NCI-H2029 treated with DMSO at 0.1 percent for 48 hours (cell line): ENCODE measurements at regions not wholly inside any gene's neighbourhood (a gene's known extent, or its start where the extent isn't known, plus 50 kb on each side); places are given as distances from the start of the nearest gene placed in this dataset.
A peak's percentile ranks its signal among the peaks of the same experiment; 100 is the strongest.
"Not testable (repeated sequence)": the region's sequence is repeated elsewhere in the genome, so short reads cannot be mapped to it uniquely, and the experiment has no call there.

Experiments used
- DNase-seq: peaks from one replicate; lab custom pipeline; 2025; lab: John Stamatoyannopoulos, UW

DNA sequence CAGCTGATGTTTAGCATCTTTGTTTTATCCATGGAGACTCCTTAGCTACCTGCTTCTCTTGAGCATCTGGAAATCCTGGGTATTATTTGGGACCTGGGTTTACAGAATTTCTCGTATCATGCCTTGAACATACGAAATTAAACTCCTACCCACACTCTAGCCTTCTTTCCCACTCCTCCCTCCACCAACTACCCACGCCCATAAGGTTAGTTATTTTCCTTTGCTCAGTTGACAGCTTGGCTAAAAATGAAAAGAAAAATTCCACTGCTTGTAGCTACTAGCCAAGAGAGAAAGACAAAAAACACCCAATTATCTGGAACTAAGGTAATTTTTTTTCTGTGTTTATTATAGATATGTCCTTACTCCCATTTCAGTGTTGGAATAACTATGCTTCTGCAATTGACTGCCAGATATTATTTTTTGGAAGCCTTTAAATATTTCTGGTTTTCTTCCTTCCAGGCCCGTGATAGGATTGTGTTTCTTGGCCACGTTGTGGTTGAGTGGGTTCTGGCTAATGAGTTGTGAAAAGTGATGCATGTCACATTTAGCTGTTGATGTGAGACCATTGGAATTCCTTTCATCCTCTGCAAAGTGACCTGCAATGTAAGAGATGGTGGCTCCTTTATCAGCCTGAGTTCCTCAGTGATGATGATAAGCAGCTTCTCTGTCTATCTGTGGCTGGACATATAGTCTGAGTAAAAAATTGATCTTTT, 308.1 kb downstream of the LRRC70 start:
- DNase-seq = no peak

- not testable (repeated sequence) for DNase-seq
These were observed 258.7 kb downstream of the LRRC70 start for GRCh38 chr5:62837330-62837729.

DNA sequence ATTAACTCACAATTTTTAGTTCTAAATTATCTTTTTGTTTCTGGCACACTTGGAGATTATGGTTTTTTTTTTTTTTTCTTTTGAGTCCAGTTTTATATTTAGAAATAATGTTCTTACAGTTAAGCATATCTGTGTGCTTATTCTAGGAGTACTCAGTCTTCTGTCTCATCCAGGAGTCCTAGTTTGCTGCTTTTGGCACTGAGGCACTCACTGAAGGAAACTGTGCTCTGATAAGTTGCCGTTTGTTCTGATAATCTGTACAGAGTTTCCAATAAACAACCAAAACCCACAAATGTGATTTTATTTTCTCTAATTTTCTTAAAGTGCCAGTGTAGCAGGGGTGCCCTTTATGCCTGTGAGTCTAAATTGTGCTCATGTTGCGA, 251.0 kb downstream of the LRRC70 start:
- DNase-seq = no peak

DNA sequence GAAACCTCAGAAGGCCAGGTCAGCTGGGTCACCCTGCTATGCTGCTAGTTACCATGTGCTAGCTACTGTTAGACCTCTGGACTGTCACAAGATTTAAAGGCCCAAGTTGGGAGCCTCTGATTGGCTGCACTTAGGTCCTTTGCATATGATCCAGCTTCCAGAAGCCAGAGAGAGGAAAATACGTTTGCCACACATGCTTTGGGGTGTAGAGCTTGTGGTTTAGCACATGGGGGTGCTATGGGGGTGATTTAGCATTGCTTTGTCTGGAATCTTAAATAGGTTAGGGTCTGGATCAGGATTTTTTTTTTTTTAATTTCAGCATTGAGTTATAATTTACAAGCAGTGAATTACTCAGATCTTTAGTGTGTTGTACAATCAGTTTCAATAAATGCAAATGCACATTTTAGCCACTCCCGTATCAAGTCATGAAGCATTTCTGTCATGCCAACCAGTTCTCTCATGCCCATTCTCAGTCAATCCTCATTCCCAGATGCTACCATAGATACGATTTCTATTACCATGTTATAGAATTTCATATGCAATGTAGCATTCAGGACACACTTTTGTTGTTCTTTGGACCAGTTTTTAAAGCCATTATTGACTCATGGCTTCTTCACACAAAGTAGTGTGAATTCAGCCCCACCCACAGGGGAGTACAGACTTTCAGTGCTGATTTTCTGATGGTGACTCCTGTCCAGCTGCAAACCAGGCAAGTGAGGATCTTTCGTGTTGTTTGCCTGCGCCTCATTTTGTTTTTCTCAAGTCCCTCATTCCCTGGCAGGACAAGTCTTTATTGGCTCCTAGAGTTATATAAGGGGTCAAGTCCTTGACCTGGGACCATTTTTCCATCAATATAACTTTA, 250.4 kb downstream of the LRRC70 start:
- no peak for DNase-seq

- no peak for DNase-seq
These were observed 247.1 kb downstream of the LRRC70 start for GRCh38 chr5:62825623-62826220.

DNA sequence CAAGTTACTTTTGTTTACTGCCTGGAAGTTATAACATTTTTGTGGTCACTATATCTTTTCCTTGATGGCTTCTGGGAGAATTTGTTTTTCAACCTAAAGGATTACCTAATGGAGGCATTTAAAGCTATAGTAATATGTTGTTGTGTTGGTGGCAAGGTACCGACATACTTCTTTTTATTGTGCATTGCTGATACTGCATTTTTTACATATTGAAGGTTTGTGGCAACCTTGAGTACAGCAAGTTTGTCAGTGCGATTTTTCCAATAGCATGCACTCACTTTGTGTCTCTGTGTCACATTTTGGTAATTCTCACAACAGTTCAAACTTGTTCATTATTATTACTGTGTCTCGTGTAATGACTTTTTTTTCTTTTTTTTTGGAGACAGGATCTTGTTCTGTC, 246.3 kb downstream of the LRRC70 start:
- no peak for DNase-seq

- DNase-seq = not testable (repeated sequence)
These were observed 238.4 kb downstream of the LRRC70 start for GRCh38 chr5:62817043-62817442.

DNA sequence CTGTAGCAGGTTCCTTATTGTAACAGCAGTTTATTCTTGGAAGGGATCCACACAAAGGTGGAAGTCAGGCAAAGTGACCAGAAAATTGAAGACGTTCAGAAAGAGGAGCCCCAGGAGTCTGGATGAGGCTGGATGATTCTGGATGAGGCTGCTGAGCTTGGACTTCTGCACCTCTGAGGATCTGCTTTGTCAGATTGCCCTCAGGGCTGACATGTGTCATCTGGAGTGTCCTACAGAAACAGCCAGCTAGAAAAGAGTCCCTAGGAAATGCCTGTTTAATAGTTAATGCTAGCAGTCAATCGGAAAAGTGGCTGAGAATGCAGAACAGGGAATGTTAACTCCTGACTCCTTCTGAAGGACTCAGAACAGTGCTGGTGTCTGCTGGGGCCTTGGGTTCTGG, 236.4 kb downstream of the LRRC70 start:
- no peak for DNase-seq

GRCh38 chr5:62812621-62813255, 234.1 kb downstream of the LRRC70 start:
- no peak for DNase-seq

GRCh38 chr5:62804819-62805218, 226.2 kb downstream of the LRRC70 start:
- DNase-seq = not testable (repeated sequence)

GRCh38 chr5:62795926-62796325, 217.3 kb downstream of the LRRC70 start:
- no peak for DNase-seq

DNA sequence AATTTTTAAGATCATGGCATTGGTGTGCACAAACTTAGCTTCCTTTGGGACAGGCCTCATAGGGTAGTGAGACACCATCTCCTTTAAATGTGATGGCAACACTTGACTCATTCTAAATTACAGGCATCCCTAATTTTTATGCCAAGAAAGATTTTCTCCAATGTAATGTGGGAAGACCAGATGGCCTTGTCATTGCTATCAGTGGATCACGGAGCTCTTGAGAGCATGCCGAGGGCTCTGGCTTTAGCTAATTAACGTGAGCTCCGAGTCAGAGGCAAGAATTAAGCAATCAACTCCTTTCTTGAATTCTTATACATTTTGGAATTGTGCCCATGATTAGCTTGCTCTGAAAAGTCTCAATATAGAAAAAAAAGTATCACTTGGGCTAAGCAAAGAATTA, 215.8 kb downstream of the LRRC70 start:
- DNase-seq = no peak

- DNase-seq = no peak
These were observed 212.4 kb downstream of the LRRC70 start for GRCh38 chr5:62791059-62791458.

GRCh38 chr5:62790348-62790747, 211.7 kb downstream of the LRRC70 start:
- peak; percentile 91 for DNase-seq

DNA sequence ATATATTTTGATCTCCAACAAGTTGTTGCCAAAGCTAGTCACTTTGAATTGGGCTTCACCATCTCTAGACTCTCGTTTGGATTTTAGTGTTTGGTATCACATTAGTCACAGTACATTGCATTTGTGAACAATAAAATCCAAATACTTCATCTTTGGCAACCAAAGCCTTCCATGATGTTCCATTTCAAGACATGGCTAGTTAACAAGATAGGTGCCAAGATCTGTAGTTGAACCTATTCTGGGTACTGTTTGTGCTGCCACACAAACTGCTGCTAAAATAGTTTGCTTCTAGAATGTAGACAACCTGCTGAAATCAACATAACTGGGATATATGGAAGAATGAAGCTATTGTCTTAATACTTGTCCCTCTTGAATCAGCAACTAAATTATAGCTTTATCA, 207.5 kb downstream of the LRRC70 start:
- DNase-seq = no peak

DNA sequence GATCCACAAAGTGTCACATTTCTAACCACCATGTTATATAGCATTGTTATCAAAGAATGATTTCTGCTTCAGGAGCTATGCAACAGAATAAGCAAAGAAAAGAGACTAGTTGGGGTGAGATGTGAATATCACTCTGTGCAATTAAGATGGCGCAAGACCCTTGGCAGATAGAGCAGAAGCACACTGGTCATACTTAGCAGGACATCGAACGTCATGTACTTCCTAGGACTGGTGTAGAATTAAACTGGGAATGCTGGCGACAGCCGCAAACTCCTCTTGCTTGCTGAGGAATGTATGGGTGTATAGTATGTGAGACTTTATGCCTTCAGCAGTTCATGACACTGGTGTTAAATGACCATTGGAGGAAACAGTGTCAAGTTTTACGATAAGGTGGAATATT, 207.0 kb downstream of the LRRC70 start:
- no peak for DNase-seq

DNA sequence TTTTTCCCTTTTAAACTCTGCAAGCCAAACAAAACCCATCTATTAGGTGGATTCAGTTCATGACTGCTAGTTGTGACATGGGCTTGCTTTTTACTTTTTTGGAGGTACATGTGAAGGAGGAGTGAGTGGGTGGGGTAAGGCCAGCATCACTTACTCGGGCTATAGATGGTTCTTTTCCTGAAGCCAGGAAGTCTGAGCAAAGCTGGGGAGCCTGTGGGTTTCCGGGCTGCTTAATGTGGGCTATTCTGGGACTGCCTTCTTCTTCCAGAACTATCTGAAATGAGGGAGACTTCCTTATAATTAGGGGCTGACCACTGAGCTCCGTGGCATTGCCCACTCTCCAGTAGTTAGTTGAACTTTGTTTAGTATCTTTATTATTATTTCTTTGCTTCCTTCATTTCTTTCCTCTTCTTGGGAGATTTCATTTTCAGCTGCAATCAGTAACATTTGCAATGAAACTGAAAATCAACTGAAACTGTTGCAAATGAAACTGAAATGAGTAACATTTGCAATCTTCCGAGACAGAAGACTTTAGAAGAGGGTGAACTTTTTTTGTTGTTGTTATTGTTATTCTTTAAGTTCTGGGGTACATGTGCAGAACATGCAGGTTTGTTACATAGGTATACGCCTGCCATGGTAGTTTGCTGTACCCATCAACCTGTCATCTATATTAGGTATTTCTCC, 204.9 kb downstream of the LRRC70 start:
- DNase-seq = no peak

- DNase-seq = no peak
These were observed 202.3 kb downstream of the LRRC70 start for GRCh38 chr5:62780888-62781287.

GRCh38 chr5:62780230-62780629, 201.6 kb downstream of the LRRC70 start:
- DNase-seq = no peak

DNA sequence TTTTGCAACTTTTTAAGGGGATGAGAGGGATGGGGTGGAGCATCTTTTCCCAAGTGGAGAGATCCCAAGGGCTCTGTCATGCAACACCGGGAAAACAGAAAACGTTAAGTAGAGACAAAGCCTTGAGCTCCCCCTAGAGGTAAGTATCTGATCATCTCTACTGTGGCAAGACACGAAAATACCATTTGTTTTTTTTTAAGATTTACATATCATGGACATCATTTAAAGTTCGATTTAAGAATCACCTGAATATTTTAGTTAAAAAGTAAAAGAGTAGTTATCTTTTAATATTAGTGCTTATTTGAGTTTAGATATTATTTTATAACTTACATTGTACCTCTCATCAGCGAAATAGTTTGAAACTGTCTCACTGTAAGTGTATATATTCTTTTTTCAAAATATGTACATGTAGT, 200.4 kb downstream of the LRRC70 start:
- peak; percentile 82 for DNase-seq

- no peak for DNase-seq
These were observed 199.8 kb downstream of the LRRC70 start for GRCh38 chr5:62778316-62779009.
